Ovary (tissue), 3 donors: ENCODE measurements at regions not wholly inside any gene's neighbourhood (a gene's known extent, or its start where the extent isn't known, plus 50 kb on each side); places are given as distances from the start of the nearest gene placed in this dataset.

Source experiments
- CTCF ChIP-seq, 3 donors: fragments of 450-650 bp in 2 of 3; fragments of 200-600 bp in 1 of 3; IDR thresholded peaks; one replicate each; pipeline versions ENCODE4 v1.5.1 to v1.8.0; 2016 to 2022; ENCODE audit warnings: antibody characterized with exemption in 3 of 3, mild to moderate bottlenecking in 1 of 3
- EP300 ChIP-seq: sonication (generic); formaldehyde crosslinking; IDR thresholded peaks from one replicate; pipeline ENCODE4 v1.6.1; 2017; ENCODE audit warnings: antibody characterized with exemption
- POLR2A ChIP-seq: fragments of 450-650 bp; IDR thresholded peaks from one replicate; pipeline ENCODE4 v1.6.1; 2017; ENCODE audit warnings: antibody characterized with exemption, mild to moderate bottlenecking, moderate library complexity
- donor health status: DM: no; HTN: no; CAD: no.

GRCh38 chr20:47941869-47942268, 156.6 kb upstream of the SULF2 start:
- TF ChIP-seq CTCF (IDR thresholded peaks at IDR 0.05): no peak
- TF ChIP-seq POLR2A: no peak
- TF ChIP-seq EP300: no peak
